Sigmoid colon (tissue), 4 donors: ENCODE measurements at regions not wholly inside any gene's neighbourhood (a gene's known extent, or its start where the extent isn't known, plus 50 kb on each side); places are given as distances from the start of the nearest gene placed in this dataset.

Experiments
- EP300 ChIP-seq, 4 donors: sonication (generic); formaldehyde crosslinking; IDR thresholded peaks; one replicate each; pipeline ENCODE4 v1.6.1; 2017; ENCODE audit warnings: antibody characterized with exemption in 4 of 4
- POLR2A ChIP-seq, 2 donors: fragments of 450-650 bp; IDR thresholded peaks; one replicate each; pipeline ENCODE4 v1.6.1; 2016; ENCODE audit warnings: antibody characterized with exemption in 2 of 2, mild to moderate bottlenecking in 2 of 2, moderate library complexity in 2 of 2
- POLR2AphosphoS5 ChIP-seq, 4 donors: sonication (generic); formaldehyde crosslinking; IDR thresholded peaks; one replicate each; pipeline ENCODE4 v1.6.1; 2017; ENCODE audit warnings: antibody characterized with exemption in 4 of 4
- TF ChIP-seq, protein P1 (sequence below), 4 experiments: fragments of 450-650 bp in 3 of 4; fragments of 200-600 bp in 1 of 4; IDR thresholded peaks; one replicate each; pipeline ENCODE4 v1.5.1; 2016 to 2019; ENCODE audit warnings: antibody characterized with exemption in 4 of 4, mild to moderate bottlenecking in 3 of 4, moderate library complexity in 2 of 4

DNA sequence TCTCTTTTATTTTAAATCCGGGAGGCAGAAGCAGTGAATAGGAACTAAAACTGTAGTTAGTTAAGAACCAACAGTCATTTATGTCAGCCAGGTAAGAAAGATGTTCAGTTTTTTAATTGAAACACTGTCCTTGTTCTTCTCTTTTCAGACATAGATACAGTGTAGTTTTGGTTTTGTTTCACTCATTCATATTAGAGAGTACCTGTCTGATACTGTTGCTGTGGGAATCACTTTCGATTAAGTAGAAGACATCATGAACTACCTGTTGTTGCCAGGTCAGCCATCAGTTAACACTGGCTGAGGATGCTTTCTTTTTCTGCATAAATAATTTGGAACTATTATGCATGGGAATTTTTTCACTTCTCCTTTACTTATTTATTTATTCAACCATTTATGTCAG is 700.4 kb downstream of the OTOL1 start:
- TF ChIP-seq, protein P1, sequence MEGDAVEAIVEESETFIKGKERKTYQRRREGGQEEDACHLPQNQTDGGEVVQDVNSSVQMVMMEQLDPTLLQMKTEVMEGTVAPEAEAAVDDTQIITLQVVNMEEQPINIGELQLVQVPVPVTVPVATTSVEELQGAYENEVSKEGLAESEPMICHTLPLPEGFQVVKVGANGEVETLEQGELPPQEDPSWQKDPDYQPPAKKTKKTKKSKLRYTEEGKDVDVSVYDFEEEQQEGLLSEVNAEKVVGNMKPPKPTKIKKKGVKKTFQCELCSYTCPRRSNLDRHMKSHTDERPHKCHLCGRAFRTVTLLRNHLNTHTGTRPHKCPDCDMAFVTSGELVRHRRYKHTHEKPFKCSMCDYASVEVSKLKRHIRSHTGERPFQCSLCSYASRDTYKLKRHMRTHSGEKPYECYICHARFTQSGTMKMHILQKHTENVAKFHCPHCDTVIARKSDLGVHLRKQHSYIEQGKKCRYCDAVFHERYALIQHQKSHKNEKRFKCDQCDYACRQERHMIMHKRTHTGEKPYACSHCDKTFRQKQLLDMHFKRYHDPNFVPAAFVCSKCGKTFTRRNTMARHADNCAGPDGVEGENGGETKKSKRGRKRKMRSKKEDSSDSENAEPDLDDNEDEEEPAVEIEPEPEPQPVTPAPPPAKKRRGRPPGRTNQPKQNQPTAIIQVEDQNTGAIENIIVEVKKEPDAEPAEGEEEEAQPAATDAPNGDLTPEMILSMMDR (IDR thresholded peaks at IDR 0.05), result no peak
- TF ChIP-seq POLR2A (IDR thresholded peaks at IDR 0.05), result no peak
- no peak for TF ChIP-seq EP300 (IDR thresholded peaks at IDR 0.05)
- no peak for TF ChIP-seq POLR2AphosphoS5 (IDR thresholded peaks at IDR 0.05)
